ENCODE measurements at regions not wholly inside any gene's neighbourhood (a gene's known extent, or its start where the extent isn't known, plus 50 kb on each side); places are given as distances from the start of the nearest gene placed in this dataset.

DNA sequence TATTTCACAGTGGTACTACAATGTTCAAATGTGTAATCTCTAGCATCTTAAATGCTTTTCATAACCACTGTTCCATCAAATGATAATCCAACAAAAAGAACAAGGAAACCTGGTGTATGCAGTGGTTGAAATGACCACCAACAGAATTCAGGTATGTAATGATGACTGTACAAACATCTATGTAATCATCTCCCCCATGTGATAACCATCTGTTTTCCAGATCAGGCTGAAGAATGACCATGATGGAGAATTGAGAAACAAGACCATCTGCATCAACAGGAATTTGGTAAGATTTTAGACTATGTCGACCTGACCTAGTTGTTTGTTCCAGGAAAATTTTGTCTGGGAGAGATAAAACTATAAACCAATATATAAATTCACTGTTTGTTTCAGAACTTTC, 81.3 kb upstream of the ASCC3 start:
- no peak for DNase-seq (ENCODE audit: low read depth)
- TF ChIP-seq, protein P1, sequence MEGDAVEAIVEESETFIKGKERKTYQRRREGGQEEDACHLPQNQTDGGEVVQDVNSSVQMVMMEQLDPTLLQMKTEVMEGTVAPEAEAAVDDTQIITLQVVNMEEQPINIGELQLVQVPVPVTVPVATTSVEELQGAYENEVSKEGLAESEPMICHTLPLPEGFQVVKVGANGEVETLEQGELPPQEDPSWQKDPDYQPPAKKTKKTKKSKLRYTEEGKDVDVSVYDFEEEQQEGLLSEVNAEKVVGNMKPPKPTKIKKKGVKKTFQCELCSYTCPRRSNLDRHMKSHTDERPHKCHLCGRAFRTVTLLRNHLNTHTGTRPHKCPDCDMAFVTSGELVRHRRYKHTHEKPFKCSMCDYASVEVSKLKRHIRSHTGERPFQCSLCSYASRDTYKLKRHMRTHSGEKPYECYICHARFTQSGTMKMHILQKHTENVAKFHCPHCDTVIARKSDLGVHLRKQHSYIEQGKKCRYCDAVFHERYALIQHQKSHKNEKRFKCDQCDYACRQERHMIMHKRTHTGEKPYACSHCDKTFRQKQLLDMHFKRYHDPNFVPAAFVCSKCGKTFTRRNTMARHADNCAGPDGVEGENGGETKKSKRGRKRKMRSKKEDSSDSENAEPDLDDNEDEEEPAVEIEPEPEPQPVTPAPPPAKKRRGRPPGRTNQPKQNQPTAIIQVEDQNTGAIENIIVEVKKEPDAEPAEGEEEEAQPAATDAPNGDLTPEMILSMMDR (IDR thresholded peaks at IDR 0.05; ENCODE audit: insufficient read depth, low read length, poor library complexity, severe bottlenecking), result no peak
- no peaks in the 10 kb centered on the region for H3K36me3 ChIP-seq (ENCODE audit: control insufficient read depth, insufficient read depth, low read length)
- H3K27me3 ChIP-seq (ENCODE audit: control insufficient read depth, insufficient read depth, low read length), result no peaks in the 10 kb centered on the region
- no peak overlapping the region for H3K4me3 ChIP-seq (ENCODE audit: low read depth, low read length)

DNA sequence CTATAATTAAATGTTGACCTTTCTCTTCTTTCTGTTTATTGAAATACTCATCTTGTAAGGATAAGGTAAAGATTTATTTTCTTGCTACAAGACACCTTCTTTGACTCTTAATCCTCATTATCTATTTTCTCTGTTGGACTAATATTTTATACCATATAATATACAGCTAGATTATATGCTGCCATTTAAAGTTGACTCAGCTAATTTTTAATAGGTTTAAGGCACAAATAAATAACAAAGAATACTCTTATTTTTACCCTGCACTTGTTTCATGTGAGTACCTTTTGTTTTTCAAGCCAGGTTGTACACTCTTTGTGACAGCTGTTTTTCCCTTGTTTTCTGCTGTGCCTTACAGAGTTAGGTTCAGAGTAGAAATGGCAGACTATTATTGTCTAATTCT, 83.9 kb upstream of the ASCC3 start:
- no peak for DNase-seq (ENCODE audit: low read depth)
- TF ChIP-seq, protein P1 (IDR thresholded peaks at IDR 0.05; ENCODE audit: insufficient read depth, low read length, poor library complexity, severe bottlenecking), result no peak
- no peaks in the 10 kb centered on the region for H3K36me3 ChIP-seq (ENCODE audit: control insufficient read depth, insufficient read depth, low read length)
- H3K4me3 ChIP-seq (ENCODE audit: low read depth, low read length), result no peak overlapping the region
- H3K27me3 ChIP-seq (ENCODE audit: control insufficient read depth, insufficient read depth, low read length), result no peaks in the 10 kb centered on the region

DNA sequence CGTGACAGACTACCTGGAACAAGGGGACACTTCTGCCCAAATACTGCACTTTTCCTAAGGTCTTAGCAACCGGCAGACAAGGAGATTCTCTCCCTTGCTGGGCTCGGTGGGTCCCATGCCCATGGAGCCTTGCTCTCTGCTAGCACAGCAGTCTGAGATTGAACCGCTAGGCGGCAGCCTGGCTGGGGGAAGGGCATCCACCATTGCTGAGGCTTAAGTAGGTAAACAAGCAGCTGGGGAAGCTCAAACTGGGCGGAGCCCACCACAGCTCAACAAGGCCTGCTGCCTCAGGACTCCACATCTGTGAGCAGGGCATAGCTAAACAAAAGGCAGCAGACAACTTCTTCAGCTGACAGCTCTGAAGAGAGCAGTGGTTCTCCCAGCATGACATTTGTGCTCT, 87.8 kb upstream of the ASCC3 start:
- Histone ChIP-seq H3K36me3 (ENCODE audit: control insufficient read depth, insufficient read depth, low read length) (no peaks in the 10 kb centered on the region), H3K4me3 (ENCODE audit: low read depth, low read length) (no peak overlapping the region), H3K27me3 (ENCODE audit: control insufficient read depth, insufficient read depth, low read length) (no peaks in the 10 kb centered on the region)
- TF ChIP-seq, protein P1 (IDR thresholded peaks at IDR 0.05; ENCODE audit: insufficient read depth, low read length, poor library complexity, severe bottlenecking), result no peak
- no peak for DNase-seq (ENCODE audit: low read depth)

DNA sequence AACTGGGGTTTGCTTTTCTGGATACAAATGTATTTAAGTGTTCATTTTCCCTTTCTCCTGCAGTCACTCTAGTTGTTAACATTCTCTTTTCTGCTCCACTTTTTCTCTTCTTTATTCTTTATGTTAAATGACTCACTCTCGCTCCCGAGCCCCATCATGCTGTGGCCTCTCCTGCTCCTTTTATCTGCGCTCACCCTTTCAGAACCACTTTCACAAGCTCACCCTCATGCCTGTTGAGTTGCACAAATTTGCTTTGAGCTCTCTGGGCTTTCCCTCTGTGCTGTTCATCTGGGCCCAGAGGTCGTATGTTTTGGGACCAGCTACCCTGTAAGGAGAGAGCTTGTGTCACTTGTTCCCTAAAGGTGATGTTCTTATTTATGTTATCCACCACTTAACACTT, 98.1 kb upstream of the ASCC3 start:
- Histone ChIP-seq H3K4me3 (ENCODE audit: low read depth, low read length) (no peak overlapping the region), H3K36me3 (ENCODE audit: control insufficient read depth, insufficient read depth, low read length) (no peaks in the 10 kb centered on the region), H3K27me3 (ENCODE audit: control insufficient read depth, insufficient read depth, low read length) (no peaks in the 10 kb centered on the region)
- TF ChIP-seq, protein P1 (IDR thresholded peaks at IDR 0.05; ENCODE audit: insufficient read depth, low read length, poor library complexity, severe bottlenecking), result no peak
- no peak for DNase-seq (ENCODE audit: low read depth)

DNA sequence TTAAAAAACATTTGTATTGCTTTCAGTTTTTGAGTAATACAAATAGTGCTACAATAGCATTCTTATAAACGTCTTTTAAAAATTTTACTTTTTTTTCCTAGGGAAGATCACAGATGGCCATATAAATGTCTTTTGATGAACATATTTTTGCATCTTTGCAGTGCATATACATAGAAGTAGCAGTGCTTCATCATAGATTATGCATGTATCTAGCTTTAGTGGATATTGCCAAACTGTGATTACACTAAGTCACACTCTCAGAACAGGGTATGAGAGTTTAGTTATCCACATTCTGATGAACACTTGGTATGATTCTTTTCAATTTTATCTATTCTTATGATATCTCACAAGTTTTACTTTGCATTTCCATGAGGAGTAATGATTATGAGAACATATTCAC, 99.8 kb upstream of the ASCC3 start:
- H3K27me3 ChIP-seq (ENCODE audit: control insufficient read depth, insufficient read depth, low read length), result no peaks in the 10 kb centered on the region
- no peaks in the 10 kb centered on the region for H3K36me3 ChIP-seq (ENCODE audit: control insufficient read depth, insufficient read depth, low read length)
- no peak overlapping the region for H3K4me3 ChIP-seq (ENCODE audit: low read depth, low read length)
- TF ChIP-seq, protein P1 (IDR thresholded peaks at IDR 0.05; ENCODE audit: insufficient read depth, low read length, poor library complexity, severe bottlenecking), result no peak
- no peak for DNase-seq (ENCODE audit: low read depth)

DNA sequence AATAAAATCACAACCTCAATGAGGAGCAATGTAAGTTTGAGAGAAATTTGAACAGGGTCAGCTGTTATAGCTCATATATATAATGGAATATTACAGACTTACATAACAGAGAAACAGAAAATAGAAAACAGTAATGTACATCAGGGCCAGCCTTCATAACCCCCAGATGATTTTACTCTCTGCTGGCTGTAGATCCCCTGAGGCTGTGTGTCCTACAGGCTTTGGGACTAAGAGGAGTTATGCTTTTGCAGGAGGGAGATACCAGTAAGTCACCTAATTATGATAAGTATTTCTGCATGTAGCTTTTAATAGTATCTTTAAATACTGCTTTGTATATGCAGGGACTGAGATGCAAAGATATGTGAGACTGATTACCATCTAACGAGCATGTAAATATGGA, 105.8 kb upstream of the ASCC3 start:
- Histone ChIP-seq H3K36me3 (ENCODE audit: control insufficient read depth, insufficient read depth, low read length) (no peaks in the 10 kb centered on the region), H3K4me3 (ENCODE audit: low read depth, low read length) (no peak overlapping the region), H3K27me3 (ENCODE audit: control insufficient read depth, insufficient read depth, low read length) (no peaks in the 10 kb centered on the region)
- TF ChIP-seq, protein P1 (IDR thresholded peaks at IDR 0.05; ENCODE audit: insufficient read depth, low read length, poor library complexity, severe bottlenecking), result no peak
- no peak for DNase-seq (ENCODE audit: low read depth)

All from kidney epithelial cell (primary cell).